ACC112 (cell line): ENCODE measurements at regions not wholly inside any gene's neighbourhood (a gene's known extent, or its start where the extent isn't known, plus 50 kb on each side); places are given as distances from the start of the nearest gene placed in this dataset.

Experiments
- H2AFZ ChIP-seq: fragments of 200-600 bp; sonication (generic); one replicate; pipeline ENCODE4 v1.6.0; 2017; ENCODE audit warnings: antibody characterized with exemption, low read length; ENCODE audit not compliant: unreplicated experiment
- H3K27ac ChIP-seq: fragments of 200-600 bp; sonication (generic); 2 replicates; pipeline ENCODE4 v1.5.1; 2014; ENCODE audit warnings: low read depth, mild to moderate bottlenecking, antibody characterized with exemption, low read length, moderate library complexity
- H3K27me3 ChIP-seq: fragments of 200-600 bp; sonication (generic); 2 replicates; pipeline ENCODE4 v1.6.1; 2014; ENCODE audit warnings: mild to moderate bottlenecking, antibody characterized with exemption, low read length, moderate library complexity, mixed read lengths; ENCODE audit not compliant: insufficient read depth
- H3K36me3 ChIP-seq: fragments of 200-600 bp; sonication (generic); 2 replicates; pipeline ENCODE4 v1.6.1; 2016; ENCODE audit warnings: mild to moderate bottlenecking, antibody characterized with exemption, low read length, moderate library complexity, mixed read lengths; ENCODE audit not compliant: insufficient read depth
- H3K4me1 ChIP-seq: fragments of 200-600 bp; sonication (generic); one replicate; pipeline ENCODE4 v1.6.1; 2016; ENCODE audit warnings: low read length, mixed read lengths; ENCODE audit not compliant: insufficient read depth, unreplicated experiment, control insufficient read depth
- H3K4me3 ChIP-seq: fragments of 200-600 bp; sonication (generic); 2 replicates; pipeline ENCODE4 v1.5.1; 2014; ENCODE audit warnings: mild to moderate bottlenecking, low read depth, low read length
- H3K79me2 ChIP-seq: fragments of 200-600 bp; sonication (generic); one replicate; pipeline ENCODE4 v1.6.0; 2016; ENCODE audit warnings: low read length; ENCODE audit not compliant: control insufficient read depth, unreplicated experiment, insufficient read depth

DNA sequence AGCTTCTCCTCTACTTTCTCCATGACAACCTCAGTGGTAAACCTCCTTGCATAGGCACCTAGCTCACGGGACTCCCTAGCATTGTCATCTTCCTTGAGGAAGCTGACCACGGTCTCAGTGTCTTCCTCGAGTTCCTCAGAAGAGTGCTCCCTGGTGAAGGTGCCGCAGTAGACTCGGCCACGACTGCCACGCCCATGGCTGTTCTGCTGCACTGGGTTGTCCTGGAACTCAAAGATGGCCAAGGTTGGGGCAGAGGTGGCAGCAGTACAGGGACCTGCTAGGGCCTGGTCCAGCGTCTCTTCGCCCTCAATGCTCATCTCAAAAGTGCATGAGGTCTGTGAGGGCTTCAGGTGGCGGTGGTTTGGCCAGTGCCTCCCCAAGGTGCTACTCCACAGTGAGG, 147.9 kb upstream of the ARHGEF9 start:
- H3K27ac ChIP-seq, result no peak overlapping the region

DNA sequence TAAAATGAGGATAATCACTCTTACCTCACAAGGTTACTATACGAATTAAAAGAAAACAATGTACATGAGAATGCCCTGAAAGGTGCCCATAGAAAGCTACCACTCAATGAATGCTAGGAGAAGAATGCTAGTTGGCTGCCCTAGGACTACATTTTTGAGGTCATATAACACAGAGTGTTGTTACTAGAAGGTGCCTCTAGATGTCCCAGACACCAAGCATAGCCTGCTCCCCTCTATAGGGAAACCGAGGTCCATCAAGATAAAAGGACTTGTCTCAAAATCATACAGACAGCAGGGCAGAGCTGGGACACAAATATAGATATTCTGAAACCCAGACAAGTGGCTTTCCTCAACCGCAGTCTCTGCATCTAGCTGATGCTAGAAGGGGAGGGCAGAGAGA, 147.0 kb upstream of the ARHGEF9 start:
- H3K36me3 ChIP-seq, result no peaks in the 10 kb centered on the region
- H3K4me1 ChIP-seq, result no peaks in the 10 kb centered on the region
- no peaks in the 10 kb centered on the region for H3K79me2 ChIP-seq
- H3K27me3 ChIP-seq, result no peaks in the 10 kb centered on the region
- no peak overlapping the region for H2AFZ ChIP-seq
- H3K27ac ChIP-seq, result no peak overlapping the region
- H3K4me3 ChIP-seq, result no peak overlapping the region

More for the DNA sequence above, 147.9 kb upstream of the ARHGEF9 start:
- Histone ChIP-seq H3K27me3 (no peaks in the 10 kb centered on the region), H3K36me3 (no peaks in the 10 kb centered on the region), H2AFZ (no peak overlapping the region), H3K79me2 (no peaks in the 10 kb centered on the region), H3K4me1 (no peaks in the 10 kb centered on the region), H3K4me3 (no peak overlapping the region)

DNA sequence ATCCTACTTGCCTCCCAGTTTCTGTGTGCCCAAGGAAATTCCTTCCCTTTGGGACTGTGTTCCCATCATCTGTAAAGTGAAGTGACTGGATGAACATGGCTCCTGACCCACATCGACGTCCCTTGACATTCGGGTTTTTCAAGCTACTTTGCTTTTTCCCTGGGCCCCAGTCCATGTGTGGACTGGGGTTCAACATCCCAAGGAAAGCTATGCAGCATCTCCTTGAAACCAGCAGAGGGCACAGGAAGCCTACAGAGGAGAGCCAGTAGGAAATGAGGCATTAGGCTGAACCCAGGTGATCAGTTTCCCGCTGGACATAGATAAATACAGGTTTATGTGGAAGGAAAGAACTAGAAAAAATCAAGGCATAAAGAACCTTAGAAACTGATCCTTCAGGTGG, 145.1 kb upstream of the ARHGEF9 start:
- H3K36me3 ChIP-seq, result no peaks in the 10 kb centered on the region
- no peaks in the 10 kb centered on the region for H3K27me3 ChIP-seq
- no peak overlapping the region for H3K27ac ChIP-seq
- no peaks in the 10 kb centered on the region for H3K79me2 ChIP-seq
- H2AFZ ChIP-seq, result no peak overlapping the region
- no peak overlapping the region for H3K4me3 ChIP-seq
- H3K4me1 ChIP-seq, result no peaks in the 10 kb centered on the region

DNA sequence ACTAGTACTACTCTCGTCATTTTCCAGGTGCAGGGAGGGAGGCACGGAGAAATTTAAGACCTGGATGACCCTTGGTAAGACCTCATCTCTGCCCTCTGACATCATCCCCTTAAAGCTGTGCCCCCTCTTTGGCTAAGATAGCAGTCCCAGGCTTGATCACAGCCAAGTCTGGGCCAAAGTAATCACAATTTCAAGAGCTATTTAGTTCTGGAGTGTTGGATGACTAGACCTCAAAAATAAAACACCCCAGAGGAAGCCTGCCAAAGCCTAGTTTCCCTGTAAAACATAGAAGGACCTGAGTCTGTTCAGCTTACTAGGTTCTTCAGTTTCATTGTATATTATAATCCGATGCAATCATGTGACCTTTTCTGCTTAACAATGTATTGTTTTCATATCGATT, 144.6 kb upstream of the ARHGEF9 start:
- no peak overlapping the region for H3K4me3 ChIP-seq
- H3K4me1 ChIP-seq, result no peaks in the 10 kb centered on the region
- H3K79me2 ChIP-seq, result no peaks in the 10 kb centered on the region
- no peak overlapping the region for H2AFZ ChIP-seq
- no peaks in the 10 kb centered on the region for H3K27me3 ChIP-seq
- no peak overlapping the region for H3K27ac ChIP-seq
- no peaks in the 10 kb centered on the region for H3K36me3 ChIP-seq

DNA sequence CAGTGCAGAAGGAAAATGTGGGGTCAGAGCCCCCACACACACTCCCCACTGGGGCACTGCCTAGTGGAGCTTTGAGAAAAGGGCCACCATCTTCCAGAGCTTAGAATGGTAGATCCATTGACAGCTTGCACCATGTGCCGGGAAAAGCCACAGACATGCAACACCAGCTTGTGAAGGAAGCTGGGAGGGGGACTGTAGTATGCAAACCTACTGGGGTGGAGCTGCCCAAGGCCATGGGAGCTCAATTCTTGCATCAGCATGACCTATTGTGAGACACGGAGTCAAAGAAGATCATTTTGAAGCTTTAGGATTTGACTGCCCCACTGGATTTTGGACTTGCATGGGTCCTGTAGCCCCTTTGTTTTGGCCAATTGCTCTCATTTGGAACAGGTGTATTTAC, 142.8 kb upstream of the ARHGEF9 start:
- Histone ChIP-seq H3K27me3 (no peaks in the 10 kb centered on the region), H2AFZ (no peak overlapping the region), H3K79me2 (no peaks in the 10 kb centered on the region), H3K4me1 (no peaks in the 10 kb centered on the region), H3K27ac (no peak overlapping the region), H3K4me3 (no peak overlapping the region), H3K36me3 (no peaks in the 10 kb centered on the region)

DNA sequence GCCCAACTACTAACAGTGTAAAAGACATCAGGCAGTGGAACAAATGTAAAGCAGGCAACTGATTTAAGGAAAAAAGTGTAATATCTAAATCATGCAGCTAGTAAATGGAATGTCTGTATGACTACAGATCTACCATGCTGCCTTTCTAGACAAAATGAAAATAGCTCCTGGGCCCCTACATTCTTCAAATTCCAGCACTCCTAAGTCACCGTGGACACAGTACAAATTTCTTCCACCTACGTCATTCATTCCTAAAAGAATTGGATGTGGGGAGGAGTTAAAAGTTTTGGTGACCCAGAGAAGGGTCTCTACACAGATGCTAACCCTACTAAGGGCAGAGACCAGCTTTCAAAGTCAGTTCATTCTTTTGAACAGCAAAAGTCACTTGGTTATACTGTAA, 137.2 kb upstream of the ARHGEF9 start:
- Histone ChIP-seq H2AFZ (no peak overlapping the region), H3K4me3 (no peak overlapping the region), H3K4me1 (peaks cover 7% of the 10 kb centered on the region), H3K36me3 (no peaks in the 10 kb centered on the region), H3K27ac (peak overlapping the region; percentile 76), H3K27me3 (no peaks in the 10 kb centered on the region), H3K79me2 (no peaks in the 10 kb centered on the region)

DNA sequence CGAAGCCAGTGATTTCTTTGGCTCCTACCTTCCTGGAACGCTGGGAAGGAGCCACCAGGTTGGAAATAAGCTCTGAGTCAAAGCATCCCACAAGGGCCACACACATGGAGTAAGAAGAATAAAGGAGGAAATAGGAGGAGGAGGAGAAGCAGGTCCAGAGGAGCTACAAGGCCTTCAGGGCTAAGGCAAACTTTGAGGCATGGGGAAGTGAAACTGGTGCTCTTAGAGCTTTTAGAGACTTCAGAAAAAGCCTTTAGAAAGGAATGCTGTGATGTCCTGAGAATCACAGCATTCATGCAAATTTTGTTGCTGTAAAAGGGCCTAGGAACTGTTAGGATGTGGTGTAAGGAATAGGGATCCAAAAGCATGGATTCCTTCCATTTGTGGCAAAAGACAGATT, 135.9 kb upstream of the ARHGEF9 start:
- Histone ChIP-seq H3K27ac (no peak overlapping the region), H3K4me3 (no peak overlapping the region), H3K79me2 (no peaks in the 10 kb centered on the region)

DNA sequence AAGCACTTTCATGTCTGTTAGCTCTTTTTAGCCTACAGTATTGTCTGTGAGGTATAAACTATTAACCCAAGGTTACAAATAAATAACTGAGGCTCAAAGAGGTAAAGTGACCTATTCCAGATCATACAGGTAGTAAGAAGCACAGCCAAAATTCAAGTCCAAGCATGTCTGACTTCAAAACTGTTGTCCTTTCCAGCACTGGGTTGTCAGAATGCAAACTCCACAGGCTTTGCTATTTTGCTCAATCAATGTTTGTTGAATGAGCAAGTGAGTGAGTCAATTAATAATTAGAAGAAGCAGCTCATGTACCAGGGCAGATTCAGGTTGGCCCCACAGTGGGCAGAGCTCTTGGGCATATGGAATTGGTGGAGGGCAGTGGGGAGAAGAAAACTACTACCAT, 134.1 kb upstream of the ARHGEF9 start:
- Histone ChIP-seq H3K27ac (no peak overlapping the region), H3K79me2 (no peaks in the 10 kb centered on the region), H3K36me3 (no peaks in the 10 kb centered on the region), H3K27me3 (no peaks in the 10 kb centered on the region), H3K4me1 (peaks cover 7% of the 10 kb centered on the region), H3K4me3 (no peak overlapping the region), H2AFZ (no peak overlapping the region)

More for the DNA sequence above, 135.9 kb upstream of the ARHGEF9 start:
- H3K27me3 ChIP-seq, result no peaks in the 10 kb centered on the region
- peaks cover 7% of the 10 kb centered on the region for H3K4me1 ChIP-seq
- H2AFZ ChIP-seq, result no peak overlapping the region
- H3K36me3 ChIP-seq, result no peaks in the 10 kb centered on the region

DNA sequence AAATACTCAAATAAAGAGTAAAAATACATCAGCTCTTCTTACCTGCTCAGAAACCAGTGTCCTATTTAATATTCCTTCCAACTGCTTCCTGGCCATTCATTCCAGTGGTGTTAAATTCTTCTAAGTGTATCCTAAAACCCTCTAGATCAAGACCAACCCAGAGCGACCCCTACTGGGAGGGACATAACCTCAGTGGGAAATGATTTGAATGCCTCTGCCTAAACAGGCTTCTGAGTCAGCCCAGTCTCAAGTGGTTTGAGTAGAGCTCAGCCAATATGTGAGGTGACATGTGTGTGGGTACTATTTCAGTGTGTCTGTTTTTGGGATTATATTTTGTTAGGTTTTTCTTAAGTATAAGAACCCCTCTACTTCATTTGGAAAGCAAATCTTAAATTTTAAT, 133.6 kb upstream of the ARHGEF9 start:
- Histone ChIP-seq H3K27ac (no peak overlapping the region), H3K4me1 (peaks cover 7% of the 10 kb centered on the region), H3K36me3 (no peaks in the 10 kb centered on the region), H3K79me2 (no peaks in the 10 kb centered on the region), H2AFZ (no peak overlapping the region), H3K4me3 (no peak overlapping the region), H3K27me3 (no peaks in the 10 kb centered on the region)

DNA sequence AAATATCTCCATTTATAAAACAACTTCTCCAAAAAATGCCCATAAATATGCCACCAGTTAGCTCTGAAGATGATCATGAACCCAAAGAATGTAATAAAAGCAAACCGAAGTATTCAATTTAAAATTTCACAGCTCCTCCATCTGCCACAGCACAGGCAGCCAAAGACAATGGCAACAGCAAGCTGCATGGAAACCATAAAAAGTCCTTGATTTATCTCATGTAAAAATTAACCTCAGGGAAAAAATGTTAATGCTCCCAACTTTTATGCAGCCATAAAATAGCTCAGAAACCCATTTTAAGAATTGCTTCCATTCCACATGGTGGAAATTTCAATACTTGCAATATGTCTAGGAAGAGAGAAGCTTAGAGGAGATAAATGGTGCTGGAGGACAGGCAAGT, 132.3 kb upstream of the ARHGEF9 start:
- no peak overlapping the region for H3K27ac ChIP-seq
- no peak overlapping the region for H3K4me3 ChIP-seq
- H3K36me3 ChIP-seq, result no peaks in the 10 kb centered on the region
- H2AFZ ChIP-seq, result no peak overlapping the region
- H3K27me3 ChIP-seq, result no peaks in the 10 kb centered on the region
- peaks cover 7% of the 10 kb centered on the region for H3K4me1 ChIP-seq
- no peaks in the 10 kb centered on the region for H3K79me2 ChIP-seq

DNA sequence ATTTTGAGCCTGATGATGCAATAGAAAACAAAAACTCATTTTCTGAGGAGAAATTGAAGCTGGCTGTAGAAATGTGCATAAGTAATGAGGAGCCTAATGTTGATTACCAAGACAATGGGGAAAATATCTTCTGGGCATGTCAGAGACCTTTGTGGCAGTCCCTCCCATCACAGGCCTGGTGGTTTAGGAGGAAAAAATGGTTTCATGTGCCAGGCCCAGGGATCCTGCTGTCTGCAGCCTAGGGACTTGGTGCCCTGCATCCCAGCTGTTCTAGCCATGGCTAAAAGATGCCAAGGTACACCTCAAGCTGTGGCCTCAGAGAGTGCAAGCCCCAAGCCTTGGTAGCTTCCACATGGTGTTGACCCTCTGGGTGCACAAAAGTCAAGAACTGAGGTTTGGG, 128.7 kb upstream of the ARHGEF9 start:
- Histone ChIP-seq H3K36me3 (no peaks in the 10 kb centered on the region), H3K27me3 (no peaks in the 10 kb centered on the region), H3K27ac (no peak overlapping the region), H3K4me3 (no peak overlapping the region), H3K4me1 (no peaks in the 10 kb centered on the region), H2AFZ (no peak overlapping the region), H3K79me2 (no peaks in the 10 kb centered on the region)

DNA sequence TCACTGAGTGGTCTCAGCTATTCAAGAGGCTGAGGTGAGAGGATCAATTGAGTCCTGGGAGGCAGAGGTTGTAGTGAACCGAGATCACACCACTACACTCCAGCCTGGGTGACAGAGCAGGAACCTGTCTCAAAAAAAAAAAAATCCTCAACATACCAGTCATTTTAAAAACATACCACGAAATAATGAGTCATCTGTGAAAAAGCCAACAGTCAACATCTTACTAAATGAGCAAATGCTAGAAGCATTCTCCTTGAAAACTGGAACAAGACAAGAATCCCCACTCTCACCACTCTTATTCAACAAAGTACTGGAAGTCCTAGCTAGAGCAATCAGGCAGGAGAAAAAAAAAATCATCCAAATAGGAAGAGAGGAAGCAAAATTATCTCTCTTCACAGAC, 104.0 kb upstream of the ARHGEF9 start:
- no peaks in the 10 kb centered on the region for H3K79me2 ChIP-seq
- peak overlapping the region; percentile 86 for H3K27ac ChIP-seq
- no peak overlapping the region for H2AFZ ChIP-seq
- no peaks in the 10 kb centered on the region for H3K27me3 ChIP-seq
- no peak overlapping the region for H3K4me3 ChIP-seq
- no peaks in the 10 kb centered on the region for H3K36me3 ChIP-seq
- H3K4me1 ChIP-seq, result peaks cover 6% of the 10 kb centered on the region
